ENCODE measurements at regions not wholly inside any gene's neighbourhood (a gene's known extent, or its start where the extent isn't known, plus 50 kb on each side); places are given as distances from the start of the nearest gene placed in this dataset.

DNA sequence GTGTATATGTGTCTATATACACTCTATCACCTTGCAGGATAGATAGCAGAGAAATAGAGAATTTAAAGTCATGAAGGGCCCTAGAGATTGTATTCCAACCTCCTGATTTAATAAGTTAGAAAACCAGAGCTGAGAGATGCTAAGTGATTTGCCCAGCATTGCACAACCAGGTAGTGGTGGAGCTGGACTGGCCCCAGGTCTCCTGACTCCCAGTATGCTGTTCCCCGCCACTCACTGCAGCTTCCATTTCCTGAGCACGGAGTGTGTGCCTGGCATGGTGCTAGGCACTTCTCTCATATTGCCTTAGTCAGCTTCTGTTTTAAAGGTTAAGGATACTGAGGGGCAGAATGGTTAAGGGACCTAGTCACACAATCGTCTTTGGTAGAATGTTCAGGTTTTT, 129.4 kb upstream of the KLHL25 start:
- Histone ChIP-seq H3K36me3 (ENCODE audit: low read depth) (no peaks in the 10 kb centered on the region), H3K4me3 (no peak overlapping the region), H3K9me3 (no peaks in the 10 kb centered on the region), H3K4me1 (ENCODE audit: low read depth) (no peaks in the 10 kb centered on the region)
- TF ChIP-seq CTCF (IDR thresholded peaks at IDR 0.05): no peak
- intact Hi-C loops (cut with DNase I, micrococcal nuclease): no loop called here
- ATAC-seq (no peak), DNase-seq (no peak)

DNA sequence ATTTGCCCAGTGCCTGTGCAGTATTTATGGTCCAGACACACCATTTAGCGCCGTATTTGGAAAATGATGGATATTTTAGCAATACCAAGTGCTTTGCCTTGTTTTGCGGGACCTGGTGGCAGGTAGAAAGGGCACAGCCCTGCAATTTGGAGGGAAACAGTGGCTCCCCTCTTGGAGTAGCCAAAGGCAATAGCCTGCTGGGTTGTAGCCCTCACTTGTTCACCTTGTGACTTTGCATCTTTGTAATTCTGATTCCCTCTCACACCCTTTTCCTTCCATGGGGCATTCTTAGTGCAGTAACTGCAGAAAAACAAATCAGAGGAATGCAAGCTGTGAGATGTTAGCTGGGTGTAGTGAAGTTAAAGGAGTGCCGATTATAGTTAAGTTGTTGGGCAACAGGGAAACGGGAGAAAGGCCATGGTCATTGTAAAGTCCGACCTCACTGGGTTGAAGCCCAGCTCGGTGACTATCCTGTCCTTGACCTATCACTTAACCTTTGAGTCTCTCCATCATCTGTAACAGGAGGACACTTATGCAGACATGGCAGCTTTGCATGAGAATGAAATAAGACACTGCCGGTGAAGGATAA, 131.0 kb upstream of the KLHL25 start:
- Histone ChIP-seq H3K9me3 (no peaks in the 10 kb centered on the region), H3K4me1 (ENCODE audit: low read depth) (no peaks in the 10 kb centered on the region), H3K36me3 (ENCODE audit: low read depth) (no peaks in the 10 kb centered on the region), H3K4me3 (no peak overlapping the region)
- TF ChIP-seq CTCF (IDR thresholded peaks at IDR 0.05): no peak
- intact Hi-C loops (cut with DNase I, micrococcal nuclease): no loop called here
- DNase-seq (no peak), ATAC-seq (no peak)

- intact Hi-C loops (cut with DNase I, micrococcal nuclease): no loop called here
- ATAC-seq (no peak), DNase-seq (no peak)
- Histone ChIP-seq H3K9me3 (no peaks in the 10 kb centered on the region), H3K4me3 (no peak overlapping the region), H3K36me3 (ENCODE audit: low read depth) (no peaks in the 10 kb centered on the region), H3K4me1 (ENCODE audit: low read depth) (no peaks in the 10 kb centered on the region)
- no peak for TF ChIP-seq CTCF (IDR thresholded peaks at IDR 0.05)
Measured at GRCh38 chr15:85926834-85927233, 132.1 kb upstream of the KLHL25 start.

DNA sequence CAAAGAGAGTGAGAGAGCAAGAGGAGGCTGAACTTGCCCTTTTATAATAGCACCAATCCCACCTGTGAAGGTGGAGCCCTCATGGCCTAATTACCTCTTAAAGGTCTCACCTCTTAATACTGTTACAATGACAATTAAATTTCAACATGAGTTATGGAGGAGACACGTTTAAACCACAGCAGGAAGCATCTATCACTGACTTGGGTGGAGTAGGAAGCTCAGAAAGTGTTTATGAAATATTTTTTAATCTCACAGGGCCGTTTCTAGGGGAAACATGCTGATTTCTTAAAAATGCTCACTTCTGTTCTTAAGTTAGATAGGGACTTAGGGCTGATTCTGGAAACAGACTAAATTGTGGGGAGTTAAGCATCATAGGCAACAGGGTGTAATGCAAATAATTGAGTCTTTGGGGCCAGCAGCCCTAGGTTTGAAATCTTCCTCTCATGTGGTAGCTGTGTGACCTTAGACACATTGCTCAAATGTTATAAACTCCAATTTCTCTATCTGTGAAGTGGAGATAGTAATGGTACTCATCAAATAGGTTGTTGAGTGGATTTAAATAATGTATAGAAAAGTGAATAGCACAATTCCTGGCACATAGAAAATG, 133.3 kb upstream of the KLHL25 start:
- ATAC-seq: no peak
- intact Hi-C loops (cut with DNase I, micrococcal nuclease): no loop called here
- no peak for TF ChIP-seq CTCF (IDR thresholded peaks at IDR 0.05)
- no peak for DNase-seq
- no peaks in the 10 kb centered on the region for H3K9me3 ChIP-seq
- H3K4me3 ChIP-seq: no peak overlapping the region
- no peaks in the 10 kb centered on the region for H3K4me1 ChIP-seq (ENCODE audit: low read depth)
- H3K36me3 ChIP-seq (ENCODE audit: low read depth): no peaks in the 10 kb centered on the region

- Histone ChIP-seq H3K4me3 (no peak overlapping the region), H3K36me3 (ENCODE audit: low read depth) (no peaks in the 10 kb centered on the region), H3K9me3 (no peaks in the 10 kb centered on the region), H3K4me1 (ENCODE audit: low read depth) (no peaks in the 10 kb centered on the region)
- TF ChIP-seq CTCF (IDR thresholded peaks at IDR 0.05): no peak
- DNase-seq (no peak), ATAC-seq (no peak)
- intact Hi-C loops (cut with DNase I, micrococcal nuclease): no loop called here
Measured at GRCh38 chr15:85929786-85930185, 135.1 kb upstream of the KLHL25 start.

DNA sequence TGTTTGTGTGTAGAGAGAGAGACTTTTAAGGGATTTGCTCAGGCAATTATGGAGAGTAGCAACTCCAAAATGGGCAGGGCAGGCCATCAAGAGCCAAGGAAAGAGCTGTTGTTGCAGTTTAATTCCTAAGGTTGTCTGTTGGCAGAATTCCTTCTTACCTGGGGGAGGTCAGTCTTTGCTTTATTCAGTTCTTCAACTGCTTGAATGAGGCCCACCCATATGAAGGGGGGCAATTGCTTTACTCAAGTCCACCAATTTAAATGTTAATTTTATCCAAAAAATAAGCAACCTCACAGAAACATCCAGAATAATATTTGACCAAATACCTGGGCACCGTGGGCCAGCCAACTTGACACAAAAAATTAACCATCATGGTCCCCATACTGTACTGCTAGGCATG, 137.7 kb upstream of the KLHL25 start:
- no peak for ATAC-seq
- H3K4me1 ChIP-seq (ENCODE audit: low read depth): no peaks in the 10 kb centered on the region
- no peak for DNase-seq
- H3K36me3 ChIP-seq (ENCODE audit: low read depth): no peaks in the 10 kb centered on the region
- no peaks in the 10 kb centered on the region for H3K9me3 ChIP-seq
- intact Hi-C loops (cut with DNase I, micrococcal nuclease): no loop called here
- no peak overlapping the region for H3K4me3 ChIP-seq
- TF ChIP-seq CTCF (IDR thresholded peaks at IDR 0.05): no peak

Data from mucosa of descending colon (tissue), 3 donors.